NCI-H2227 treated with DMSO at 0.1 percent for 48 hours (cell line): ENCODE measurements at regions not wholly inside any gene's neighbourhood (a gene's known extent, or its start where the extent isn't known, plus 50 kb on each side); places are given as distances from the start of the nearest gene placed in this dataset.

Experiments
- DNase-seq: peaks from one replicate; lab custom pipeline; 2025; lab: John Stamatoyannopoulos, UW

DNA sequence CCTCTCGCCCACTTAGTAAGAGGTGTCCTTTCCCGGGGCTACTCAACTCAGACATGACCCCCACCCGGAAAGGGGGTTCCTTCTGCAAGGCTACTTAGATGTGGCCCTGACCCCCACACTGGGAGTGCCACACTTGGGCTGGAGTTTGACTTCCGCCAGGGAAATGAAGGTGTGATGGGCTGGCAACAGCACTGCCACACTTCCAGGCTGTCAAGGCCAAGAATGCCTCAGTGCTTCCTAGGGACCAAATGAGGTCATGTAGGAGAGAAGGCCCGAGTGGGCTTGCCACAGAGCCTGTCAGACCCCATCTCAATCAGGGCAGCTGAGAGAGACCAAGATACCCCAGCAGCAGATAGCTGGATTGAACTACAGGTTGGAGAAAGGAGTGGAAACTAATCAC is 55.5 kb downstream of the DRD1 start:
- DNase-seq = no peak

DNA sequence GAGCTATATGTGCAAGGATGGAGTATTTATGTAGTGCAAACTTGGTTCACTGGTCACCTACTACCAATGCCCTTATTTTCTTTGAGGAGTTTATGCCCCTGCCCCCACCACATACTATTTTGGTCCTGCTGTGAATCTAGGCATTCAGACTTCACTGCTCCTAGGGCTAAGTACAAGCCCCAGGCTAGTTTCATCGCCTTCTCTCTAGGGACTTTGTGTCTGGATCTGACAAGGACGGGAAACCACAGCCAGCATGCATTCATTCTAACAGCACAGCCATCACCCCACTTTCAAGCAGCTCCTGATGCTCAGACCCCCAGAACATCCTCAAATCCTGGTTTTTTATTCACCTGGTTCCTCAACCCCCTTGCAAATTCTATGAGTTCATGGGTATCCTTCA is 56.8 kb downstream of the DRD1 start:
- DNase-seq = no peak

DNA sequence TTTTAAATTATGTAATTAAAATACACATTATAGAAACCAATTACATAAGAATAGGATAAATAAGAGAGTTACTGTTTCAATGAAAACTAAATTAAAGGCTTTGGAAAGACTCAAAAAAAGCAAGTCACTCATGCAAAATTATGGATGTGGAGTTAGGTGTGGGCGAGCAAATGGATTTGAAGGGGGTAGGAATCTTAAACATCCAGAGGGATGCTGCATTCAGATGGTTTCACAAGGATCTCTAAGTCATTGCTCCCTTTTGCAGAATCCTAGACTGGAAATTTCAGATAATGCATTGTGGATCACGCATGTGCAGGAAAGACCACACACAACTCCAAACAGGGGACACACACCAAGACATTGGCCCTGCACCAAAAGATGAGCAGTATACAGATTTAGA is 57.5 kb downstream of the DRD1 start:
- no peak for DNase-seq

DNA sequence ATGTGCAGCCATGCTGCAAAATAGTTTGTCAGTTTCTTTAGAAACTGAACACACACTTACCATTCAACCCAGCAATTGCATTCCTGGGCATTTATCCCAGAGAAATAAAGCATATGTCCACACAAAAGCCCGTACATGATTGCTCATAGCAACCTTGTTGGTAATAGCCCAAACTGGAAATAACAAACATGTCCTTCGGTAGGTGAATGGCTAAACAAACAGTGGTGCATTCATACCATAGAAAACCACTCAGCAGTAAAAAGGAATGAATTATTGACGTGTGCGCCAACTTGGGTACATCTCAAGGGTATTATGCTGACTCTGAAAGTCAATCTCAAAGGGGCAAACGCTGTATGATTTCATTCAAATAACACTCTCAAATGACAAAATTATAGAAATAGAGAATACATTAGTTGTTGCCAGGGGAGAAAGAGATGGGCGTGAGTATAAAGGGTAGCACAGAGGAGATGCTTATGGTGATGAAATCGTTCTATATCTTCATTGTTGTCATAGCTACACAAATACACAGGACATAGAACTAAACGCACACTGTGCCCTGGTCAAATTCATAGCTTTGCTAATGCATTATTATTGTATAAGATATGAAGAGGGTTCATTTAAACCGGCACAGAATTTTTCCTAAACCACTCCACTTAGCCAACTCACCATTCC is 58.2 kb downstream of the DRD1 start:
- no peak for DNase-seq

DNA sequence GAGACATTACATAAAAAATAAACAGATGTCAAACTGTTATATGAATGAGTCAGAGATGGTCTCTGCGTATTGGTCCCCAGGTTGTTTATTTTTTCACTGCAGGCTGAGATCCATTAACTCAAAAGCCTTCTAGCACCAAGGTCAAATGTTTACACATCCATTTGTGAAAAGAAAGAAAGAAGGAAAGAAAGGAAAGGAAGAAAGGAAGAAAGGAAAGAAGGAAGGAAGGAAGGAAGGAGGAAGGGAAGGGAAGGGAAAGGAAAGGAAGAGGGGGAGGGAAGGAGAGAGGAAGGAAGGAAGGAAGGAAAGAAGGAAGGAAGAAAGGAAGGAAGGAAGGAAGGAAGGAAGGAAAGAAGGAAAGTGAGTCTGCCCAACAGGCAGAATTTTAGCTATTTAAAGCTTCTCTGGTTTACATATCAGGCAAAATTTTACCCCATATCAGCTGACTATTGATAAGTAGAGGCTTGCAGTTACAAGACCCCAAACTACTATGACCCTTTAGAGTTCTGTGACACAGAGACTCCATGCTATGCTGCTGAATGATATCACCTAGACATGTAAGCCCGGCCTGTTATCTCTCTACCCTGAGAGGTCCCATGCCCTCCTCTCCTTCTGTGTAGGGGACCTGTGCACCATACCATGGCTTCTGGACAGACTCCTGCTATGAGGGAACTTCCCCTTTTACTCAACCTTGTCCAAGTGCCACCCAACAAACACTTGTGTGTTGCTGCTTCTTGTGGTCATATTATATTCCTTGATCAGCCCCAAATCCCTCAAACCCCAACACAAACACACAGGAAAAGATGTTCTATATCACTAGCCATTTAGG is 59.0 kb downstream of the DRD1 start:
- no peak for DNase-seq

DNA sequence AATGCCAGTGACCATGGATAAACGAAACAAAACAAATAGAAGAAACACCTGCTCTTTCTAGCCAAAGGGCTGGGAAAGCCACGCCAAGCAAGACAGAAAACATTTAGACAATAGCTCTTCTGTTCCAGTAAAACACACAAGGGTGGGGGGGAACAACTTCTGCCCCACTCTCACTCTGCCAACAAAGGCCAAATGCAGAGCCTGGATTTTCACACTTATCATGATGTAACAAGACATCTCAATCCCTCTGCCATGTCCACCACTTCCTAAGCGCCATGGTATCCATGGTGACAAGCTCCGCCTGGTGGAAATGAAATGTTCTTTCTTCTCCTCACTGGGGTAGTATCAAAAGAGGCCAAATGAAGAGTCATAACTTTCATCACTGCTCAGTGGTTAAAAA is 60.6 kb downstream of the DRD1 start:
- DNase-seq = no peak

DNA sequence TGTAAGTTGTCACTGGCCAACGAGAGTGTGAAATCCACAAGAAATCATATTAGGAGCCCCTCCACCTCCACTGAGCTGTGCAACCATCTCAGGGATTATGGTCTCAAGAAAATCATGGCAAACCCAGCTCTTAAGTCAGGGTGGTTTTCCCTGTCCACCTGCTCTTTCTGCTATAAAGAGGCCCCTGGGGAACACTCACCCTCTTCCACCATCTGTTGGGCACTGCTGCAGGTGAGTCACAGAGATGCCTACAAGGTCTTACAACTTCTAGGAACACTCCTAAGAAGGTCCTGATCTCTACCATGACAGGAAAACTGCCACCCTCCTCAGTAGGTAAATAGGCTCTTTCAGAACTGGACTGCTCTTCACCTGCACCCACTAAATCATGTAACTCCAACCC is 61.8 kb downstream of the DRD1 start:
- DNase-seq = no peak

DNA sequence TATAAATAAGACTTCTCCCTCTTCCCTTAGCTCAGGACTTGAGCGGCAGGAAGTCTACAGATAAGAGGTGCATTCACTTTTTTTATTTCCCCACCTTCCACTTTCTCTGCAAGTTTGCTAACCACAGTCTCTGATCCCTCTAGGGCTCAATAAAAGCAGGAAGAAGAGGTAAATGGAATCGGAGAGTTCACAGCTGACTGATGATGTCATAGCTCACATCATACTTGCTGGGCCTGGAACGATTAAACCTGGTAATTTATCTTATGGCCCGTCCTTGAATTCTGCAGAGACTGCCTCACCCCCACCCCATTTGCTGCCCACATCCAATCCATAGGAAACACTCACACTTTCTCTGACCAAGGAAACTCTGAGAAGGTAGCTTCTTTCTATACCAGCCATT is 62.9 kb downstream of the DRD1 start:
- no peak for DNase-seq

DNA sequence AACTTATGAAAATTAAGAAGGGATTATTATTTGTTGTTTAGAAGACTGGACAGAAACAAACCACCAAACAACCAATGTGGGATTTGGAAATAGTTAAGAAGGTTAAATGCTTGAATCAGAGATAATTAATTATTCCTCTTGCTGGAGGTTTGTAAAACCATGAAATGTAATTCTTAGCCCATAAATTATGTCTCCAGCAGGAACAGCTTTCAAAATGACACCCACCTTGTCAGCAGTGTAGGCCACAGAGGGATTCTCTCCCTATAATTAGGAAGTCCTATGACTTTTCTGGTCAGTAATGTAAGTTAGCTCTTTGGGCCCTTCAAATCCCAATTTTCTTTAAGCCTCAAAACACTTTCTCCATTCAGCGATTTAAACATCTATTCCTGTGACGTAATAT is 63.3 kb downstream of the DRD1 start:
- no peak for DNase-seq

DNA sequence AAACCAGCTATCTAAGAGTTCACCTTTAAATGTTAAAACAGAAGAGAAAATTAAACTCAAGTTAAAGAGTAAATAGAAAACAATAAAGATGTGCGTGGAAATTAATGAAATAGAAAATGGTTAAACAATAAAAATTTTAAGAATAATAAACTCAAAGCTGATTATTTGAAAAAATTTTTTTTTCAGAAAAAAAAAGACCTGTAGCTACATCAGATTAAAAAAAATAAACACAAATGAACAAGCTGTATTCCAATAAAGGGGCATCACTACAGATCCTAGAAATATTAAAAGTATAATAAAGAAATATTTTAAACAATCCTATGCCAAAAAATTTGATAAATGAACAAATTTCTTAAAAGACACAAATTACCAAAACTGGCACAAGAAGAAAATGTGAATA is 64.1 kb downstream of the DRD1 start:
- no peak for DNase-seq

DNA sequence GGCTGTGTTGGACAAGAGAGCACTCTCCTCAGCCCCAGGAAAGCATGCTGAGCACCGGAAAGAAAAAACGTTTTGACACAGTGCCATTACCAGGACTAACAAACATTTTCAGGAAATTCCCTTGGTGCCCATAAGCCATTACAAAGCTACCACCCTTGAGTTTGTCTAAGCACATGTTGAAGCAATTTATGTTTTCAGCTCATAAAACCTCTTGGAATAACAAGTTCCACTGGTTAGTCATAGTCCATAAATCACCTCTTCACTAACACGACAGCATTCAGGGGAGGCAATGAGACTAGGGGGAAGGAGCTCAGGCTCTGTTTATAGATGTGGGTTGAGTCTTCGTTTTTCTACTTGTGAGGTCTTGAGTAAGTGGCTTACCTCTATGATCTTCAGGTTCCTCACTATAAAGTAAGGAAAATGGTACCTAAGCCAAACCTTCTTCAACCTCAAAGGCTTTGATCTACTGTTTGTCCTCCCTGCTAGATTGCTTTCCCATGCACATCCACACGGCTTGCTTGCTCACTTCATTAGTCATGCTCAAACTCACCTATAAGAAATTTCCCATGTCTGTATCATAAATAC is 65.4 kb downstream of the DRD1 start:
- DNase-seq = no peak

DNA sequence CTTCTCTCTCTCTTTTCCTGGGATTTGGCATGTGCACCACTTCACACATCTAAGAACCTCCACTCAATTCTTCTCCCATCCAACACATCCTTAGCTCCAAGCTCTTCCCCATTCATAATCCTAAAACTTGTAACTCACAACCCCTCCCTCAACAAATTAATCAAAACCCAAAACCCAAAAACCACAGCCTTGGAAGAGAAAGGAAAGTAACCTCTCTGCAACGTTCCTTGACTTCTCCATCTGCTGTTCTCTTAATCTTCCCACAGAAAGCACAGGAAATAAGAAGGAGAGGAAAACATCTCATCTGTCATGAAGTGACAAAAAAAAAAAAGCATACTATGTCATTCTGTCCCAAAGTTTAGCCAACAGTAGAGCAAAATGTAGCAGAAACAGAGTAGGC is 66.2 kb downstream of the DRD1 start:
- no peak for DNase-seq

DNA sequence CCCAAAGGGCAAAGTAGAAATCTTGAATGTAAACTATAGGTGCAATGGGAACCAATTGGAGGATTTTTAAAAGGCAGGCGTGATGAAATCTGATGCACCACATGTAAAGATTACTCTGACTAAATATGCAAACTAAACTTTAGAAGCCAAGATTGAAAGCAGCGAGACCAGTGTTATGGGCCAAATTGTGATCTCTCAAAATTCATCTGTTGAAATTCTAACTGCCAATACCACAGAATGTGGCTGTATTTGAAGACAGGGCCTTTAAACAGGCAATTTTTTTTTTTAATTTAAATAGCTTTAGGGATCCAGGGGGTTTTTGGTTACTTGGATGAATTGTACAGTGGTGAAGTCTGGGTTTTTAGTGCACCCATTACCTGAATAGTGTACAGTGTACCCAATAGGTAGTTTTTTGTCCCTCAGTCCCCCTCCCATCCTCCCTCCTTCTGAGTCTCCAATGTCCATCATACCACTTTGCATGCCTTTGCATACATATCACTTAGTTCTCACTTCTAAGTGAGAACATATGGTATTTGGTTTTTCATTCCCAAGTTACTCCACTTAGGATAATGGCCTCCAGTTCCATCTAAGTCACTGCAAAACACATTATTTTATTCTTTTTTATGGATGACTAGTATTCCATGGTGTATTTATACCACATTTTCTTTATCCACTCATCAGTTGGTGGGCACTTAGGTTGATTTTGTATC is 69.7 kb downstream of the DRD1 start:
- no peak for DNase-seq

DNA sequence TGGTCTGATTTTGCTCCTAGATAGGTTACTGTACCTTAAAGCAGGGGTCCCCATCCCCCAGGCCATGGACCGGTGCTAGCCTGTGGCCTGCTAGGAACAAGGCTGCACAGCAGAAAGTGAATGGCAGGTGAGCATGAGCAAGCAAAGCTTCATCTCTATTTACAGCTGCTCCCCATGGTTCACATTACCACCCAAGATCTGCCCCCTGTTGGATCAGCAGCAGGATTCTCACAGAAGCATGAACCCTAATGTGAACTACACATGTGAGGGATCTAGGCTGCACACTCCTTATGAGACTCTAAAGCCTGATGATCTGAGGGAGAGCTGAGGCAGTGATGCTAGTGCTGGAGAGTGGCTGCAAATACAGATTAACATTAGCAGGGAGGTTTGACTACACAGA is 78.1 kb downstream of the DRD1 start:
- no peak for DNase-seq

DNA sequence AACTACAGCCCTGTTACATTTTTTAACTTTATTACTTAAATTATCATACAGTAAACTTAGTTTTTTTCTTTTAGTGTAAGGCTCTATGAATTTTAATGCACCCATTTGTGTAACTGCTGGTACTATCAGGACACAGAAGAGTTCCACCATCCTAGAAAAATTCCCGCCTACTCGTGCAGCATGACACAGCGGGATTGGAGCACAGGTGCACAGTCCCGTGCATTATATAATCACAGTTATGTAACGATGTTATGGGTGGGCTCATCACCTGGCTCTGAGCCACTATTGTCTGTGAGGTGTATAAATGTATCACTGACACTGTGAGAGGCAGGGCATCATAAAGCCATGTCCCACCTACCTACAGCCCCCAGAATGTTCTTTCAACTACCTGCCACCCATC is 80.7 kb downstream of the DRD1 start:
- DNase-seq = no peak

DNA sequence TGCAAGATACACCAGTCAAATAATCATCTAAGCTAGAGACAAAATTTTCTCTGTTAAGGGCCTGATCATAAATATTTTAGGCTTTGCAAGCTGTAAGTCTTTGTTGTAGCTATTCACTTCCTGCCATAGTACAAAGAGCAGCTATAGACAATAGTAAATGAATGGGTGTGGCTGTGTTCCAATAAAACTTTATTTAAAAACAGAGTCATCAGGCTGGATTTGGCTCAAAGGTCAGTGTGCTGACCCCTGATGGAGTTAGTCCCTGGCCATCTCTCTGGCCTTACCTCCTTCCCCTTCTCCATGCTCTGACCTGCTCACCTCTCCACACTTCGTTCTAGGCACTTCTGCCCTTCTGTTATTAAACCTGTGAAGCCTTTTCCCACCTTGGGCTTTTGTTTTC is 86.0 kb downstream of the DRD1 start:
- DNase-seq = no peak

DNA sequence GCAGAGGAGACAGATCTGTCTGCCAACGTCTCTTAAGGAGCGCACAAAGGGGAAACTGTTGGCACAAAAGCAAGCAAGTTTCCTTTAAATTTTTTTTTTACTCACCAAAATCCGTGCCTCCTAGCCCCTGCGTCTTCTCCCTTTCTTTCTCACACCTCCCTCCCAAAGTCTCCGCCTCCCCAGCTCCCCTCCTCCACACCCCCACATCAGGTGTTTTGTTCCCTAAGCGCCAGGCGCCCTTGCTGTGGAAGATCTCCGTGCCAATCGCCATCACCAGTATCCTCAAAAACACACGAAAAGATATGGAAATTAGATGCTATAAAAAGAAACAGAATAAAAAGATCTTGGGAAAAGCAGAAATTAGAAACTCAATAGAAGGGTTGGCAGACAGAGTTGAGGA is 87.6 kb downstream of the DRD1 start:
- DNase-seq = no peak

DNA sequence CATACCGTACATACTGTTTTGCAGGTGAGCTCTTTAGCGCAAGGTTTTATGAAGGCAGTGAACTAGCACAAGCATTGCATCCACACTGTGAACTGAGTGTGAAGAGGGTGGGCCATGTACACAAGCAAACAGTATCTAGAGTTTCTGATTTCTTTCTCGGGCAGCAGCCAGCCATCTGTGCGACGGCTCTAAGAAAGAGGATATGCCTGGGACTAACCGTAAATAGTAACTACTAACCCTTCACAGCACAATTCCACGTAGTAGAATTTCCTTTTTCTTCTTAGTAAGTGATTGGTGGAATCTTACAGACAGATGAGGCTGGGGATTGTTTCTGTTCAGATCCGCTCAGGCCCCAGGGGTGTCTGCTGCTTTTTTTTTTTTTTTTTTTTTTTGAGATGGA is 89.0 kb downstream of the DRD1 start:
- no peak for DNase-seq

DNA sequence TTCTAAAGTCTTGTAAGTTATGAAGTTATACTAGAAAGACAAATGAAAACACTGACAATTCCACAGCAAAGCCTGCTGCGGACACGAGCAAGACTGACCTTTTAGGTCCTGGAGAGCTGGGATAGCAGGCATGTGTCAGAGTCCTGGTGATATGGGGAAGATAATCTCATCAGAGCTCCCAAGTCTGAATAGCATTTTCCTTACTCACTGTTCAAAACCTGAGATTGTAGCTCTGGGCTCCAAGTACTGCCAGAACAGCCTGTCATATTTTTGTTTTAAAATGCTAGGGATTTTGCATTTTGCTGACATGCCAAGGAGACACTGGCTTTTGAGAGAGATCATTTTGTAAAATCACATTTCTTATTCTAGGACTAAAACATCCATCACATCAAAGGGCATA is 90.1 kb downstream of the DRD1 start:
- no peak for DNase-seq

DNA sequence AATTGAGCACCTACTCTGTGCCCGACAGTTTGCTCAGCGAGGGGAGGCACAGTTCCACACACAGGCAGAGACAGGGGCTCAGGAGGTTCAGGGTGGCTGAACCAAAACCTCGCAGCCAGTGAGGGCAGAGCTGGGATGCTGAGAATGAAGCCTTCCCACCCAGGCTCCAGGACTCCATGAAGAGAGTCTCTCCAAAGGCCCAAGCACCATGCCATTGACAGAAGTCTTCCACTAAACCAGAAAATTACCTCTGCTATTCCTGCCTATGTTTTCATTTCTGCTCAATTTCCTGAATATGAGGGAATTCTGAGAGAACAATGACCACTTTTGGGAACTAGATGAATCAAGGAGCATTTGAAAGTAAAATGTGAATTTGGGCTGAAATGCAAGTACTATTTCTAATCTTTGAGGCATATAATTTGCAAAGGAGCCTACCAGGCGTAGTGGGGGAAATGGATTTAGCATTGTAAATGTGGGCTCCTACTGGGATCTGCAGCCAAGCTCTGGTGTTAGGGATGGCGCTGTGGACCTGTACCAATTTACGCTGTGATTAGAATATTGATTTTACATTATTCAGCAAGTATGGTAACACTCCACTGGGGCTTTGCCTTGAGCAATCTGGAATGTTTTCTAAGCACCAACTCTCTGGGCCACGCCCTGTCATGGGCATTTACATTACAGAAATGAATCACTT is 91.9 kb downstream of the DRD1 start:
- DNase-seq = no peak

DNA sequence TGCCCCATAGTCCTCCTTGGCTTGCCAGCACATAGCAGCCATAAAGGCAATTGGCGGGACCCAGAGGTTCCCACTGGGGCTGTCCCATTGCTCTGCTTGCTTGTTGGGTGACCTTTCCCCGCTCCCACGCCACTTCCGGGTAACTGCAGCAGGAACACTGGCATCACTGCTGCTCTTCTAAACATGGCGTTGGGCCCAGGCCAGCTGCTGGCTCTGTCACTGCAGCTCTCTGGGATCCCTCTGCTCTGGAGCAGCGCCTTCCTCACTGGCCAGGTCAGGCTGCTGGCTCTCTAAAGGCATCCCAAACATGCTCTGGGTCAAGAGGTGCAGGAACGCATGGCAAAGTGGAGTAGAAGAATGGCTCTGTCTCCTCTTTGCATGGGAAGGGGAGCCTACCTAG is 92.9 kb downstream of the DRD1 start:
- DNase-seq = no peak

DNA sequence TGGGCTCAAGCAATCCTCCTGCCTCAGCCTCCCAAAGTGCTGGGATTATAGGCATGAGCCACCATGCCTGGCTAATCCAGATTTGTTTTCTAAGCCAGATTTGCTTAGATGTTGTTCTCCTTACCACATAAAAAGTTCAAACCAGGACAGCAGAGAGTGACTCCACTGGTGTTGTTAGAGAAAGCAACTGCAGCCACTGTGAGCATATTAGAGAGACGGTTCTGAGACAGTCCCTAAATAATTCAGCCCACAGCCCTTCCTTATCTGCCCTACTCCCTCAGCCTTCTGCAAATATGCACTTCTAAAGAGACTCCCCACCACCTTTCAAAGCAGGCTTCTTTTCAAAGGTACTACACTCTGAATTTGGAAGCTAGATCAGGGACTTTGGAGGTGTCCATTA is 96.1 kb downstream of the DRD1 start:
- DNase-seq = no peak
